ENCODE measurements at regions not wholly inside any gene's neighbourhood (a gene's known extent, or its start where the extent isn't known, plus 50 kb on each side); places are given as distances from the start of the nearest gene placed in this dataset.
"Not testable (repeated sequence)": the region's sequence is repeated elsewhere in the genome, so short reads cannot be mapped to it uniquely, and the experiment has no call there.

DNA sequence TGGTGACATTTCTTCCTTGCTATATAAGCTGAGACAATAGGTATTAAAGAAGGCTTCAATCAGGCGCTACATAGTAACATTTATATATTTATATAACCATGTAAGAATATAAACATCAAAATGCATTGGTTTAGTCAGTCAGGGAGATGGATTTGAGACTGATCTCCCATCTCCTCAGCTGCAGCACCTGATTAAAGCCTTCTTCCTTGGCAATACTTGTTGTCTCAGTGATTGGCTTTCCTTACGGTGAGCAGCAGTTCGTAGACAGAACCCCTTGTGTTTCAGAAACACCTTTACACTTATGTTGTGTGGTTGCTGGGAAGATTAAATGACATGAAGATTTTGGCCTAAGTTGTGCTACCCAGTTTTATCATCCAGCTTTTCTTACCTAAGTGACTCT, 323.3 kb upstream of the DUSP10 start:
- no peak for DNase-seq (ENCODE audit: low read depth)

DNA sequence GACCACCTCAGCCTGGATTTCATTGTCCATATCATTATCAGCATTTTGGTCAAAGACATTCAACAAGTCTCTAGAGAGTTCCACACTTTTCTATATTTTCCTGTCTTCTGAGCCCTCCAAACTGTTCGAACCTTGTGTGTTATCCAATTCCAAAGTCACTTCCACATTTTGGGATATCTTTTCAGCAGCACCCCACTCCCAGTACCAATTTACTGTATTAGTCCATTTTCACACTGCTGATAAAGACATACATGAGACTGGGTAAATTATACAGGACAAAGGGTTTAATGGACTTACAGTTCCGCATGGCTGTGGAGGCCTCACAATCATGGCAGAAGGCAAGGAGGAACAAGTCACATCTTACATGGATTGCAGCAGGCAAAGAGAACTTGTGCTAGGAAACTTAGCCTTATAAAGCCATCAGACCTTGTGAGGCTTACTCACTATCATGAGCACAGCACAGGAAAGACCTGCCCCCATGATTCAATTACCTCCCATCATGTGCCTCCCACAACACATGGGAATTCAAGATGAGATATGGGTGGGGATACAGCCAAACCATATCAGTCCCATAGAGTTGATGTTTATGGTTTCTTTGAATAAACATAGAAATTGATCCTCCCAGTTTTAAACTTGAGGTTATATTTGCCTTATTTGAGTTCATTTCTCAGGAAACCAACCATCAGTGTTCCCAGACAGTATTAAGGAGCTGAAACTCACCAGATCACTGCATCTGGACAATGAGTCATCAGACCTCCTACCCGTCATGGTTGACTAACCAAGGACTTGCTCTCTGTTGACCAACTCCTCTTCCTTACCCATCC, 322.7 kb upstream of the DUSP10 start:
- peak; percentile 73 for DNase-seq (ENCODE audit: low read depth)

DNA sequence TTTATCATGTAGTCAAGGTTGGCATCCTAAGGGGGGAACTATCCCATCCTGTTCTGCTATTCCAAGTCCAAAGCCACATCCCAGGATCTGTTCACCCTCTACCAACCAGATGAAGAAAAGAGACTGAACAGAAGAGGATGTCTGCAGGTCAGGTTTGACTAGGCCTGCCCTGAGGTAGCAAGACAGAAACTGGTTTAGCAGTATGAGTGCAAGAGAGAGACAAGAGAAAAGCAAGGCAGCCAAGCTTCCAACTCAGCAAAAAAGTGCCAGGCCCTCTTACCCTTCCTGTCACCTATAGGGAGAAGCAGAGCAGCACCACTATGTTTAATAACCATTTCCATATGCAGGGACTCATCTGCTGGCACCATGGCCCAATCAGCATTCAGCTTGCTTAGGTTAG, 320.8 kb upstream of the DUSP10 start:
- no peak for DNase-seq (ENCODE audit: low read depth)

DNA sequence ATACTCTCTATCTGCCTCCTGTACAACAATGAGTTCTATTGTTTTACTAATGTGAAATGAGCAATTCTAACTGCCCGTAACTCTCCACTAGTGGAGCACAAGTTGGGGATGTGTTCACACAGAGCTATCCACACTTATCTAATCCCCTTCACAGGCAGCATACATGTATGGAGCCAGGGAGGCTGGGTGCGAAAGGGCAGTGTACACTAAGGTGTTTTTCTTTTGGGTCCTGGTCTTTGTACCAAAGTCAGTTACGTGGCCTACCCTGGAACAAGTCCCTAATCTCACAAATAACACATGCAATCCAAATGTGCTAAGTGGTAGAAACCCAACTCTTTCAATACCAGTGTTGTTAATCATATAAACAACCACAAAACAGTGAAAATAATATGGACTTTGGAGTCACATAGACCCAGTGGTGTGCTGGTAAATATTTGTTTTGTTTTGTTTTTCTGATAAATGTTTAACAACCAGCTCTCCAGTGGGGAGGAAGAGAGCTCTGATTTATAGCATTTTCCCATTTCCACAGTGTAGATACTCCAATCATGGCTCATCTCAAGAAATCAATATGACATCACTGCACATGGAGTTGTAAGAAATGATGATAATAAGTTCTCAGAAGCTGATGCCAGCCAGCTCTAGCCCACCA, 319.9 kb upstream of the DUSP10 start:
- no peak for DNase-seq (ENCODE audit: low read depth)

DNA sequence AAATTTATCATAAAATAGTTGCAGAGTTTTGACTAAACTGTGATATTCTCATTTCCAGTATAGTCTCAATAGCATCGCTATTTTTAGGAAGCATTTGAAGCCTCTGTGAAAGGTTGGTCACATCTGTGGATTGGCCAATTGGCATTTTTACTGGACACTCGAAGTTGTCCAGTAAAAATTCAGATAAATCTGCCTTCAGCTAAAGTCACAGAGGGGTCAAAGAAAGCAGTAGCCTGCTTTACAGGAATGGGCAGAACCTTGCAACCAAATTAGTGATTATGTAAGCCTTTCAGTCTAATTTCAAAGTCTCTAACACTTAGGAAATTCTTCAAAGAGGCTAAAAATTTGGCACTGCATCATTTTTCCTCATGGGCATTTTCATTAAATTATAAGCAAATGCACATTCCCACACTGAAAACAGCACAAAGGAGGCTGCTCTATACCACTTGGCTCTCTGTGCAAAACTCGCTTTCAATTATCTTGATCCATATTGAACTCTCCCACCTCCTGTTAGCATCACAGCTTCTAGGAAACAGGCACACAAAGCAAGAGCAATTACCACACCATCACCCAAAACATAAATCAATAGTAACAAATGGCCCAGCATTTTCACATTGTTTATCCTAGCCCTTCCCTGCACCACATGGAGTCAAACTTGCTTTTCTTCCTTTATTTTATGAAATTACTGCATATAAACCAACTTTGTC, 318.5 kb upstream of the DUSP10 start:
- DNase-seq (ENCODE audit: low read depth) = no peak

DNA sequence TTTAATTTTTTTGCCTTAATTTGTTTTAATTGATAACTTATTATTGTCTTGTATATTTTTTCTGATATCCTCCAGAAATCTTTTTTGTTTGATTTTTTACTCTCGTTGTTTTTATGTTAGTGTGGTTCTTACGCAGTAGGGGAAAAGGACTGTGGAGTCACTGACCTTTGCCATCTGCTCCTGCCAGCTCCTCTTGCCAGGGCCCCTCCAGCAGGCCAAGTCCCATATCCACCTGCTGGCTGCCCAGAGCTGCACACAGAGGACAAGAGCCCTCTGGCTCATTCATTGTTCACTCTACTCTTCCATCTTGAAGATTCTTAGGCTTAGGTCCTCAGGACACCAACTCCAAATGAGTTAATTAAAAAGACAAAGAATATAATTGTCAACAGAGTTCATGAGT, 316.4 kb upstream of the DUSP10 start:
- no peak for DNase-seq (ENCODE audit: low read depth)

DNA sequence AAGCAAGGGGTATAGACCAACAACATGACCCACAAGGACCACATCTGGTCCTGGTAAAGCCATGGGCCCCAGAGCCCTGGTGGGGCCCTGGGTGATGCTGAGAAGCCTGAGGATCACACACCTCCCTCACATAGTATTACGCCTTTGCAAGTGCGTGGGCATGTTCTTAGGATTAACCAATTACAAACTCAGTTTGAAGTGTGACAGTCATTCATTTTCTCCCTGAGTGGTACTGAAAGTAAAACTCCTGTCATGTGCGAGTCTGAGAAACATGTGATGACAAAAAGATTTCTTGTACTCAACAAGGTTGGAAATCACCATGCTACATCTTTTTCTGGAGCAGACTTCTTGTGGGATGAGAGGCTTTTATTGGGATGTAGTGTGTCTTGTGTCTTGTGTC, 315.3 kb upstream of the DUSP10 start:
- no peak for DNase-seq (ENCODE audit: low read depth)

DNA sequence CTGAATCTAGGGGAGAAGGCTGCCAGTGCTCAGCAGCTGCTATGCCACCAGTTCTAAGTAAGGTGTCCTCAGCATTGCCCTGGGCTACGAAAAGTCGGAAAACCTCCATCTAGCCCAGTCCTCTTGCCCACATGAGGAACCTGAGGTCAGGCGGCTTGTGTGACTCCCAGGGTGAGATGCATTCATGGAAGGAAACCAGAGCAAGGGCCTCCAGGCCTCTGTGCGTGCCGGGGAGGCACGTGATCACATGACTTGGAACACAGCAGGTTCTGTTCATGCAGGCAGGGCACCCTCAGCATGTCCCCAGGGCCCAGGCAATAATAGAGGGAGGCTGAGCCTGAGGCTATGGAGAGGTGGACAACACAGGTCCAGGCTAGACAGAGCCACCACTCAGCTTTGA, 312.5 kb upstream of the DUSP10 start:
- no peak for DNase-seq (ENCODE audit: low read depth)

DNA sequence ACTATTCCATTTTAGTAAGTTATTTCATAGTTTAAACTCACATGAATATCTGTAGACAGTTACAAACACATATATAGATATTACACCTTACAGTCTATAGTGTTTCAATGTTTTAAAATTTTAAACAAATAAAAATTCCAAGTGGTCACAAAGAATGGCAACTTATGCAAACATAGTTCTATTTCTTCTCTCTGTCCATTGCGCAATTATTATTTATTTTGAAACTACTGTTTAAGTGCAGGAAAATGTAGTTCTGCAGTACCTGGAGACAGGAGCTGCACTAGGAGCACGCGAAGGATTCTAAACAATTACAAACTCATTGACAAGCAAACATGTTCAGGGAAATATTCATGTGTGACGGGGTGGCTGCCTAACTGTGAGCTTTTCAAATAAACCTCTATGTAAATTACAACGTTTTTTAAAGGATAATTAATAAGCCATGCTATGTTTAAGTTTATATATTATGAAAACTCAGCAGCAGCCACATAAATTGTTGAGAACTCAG, 312.0 kb upstream of the DUSP10 start:
- no peak for DNase-seq (ENCODE audit: low read depth)

DNA sequence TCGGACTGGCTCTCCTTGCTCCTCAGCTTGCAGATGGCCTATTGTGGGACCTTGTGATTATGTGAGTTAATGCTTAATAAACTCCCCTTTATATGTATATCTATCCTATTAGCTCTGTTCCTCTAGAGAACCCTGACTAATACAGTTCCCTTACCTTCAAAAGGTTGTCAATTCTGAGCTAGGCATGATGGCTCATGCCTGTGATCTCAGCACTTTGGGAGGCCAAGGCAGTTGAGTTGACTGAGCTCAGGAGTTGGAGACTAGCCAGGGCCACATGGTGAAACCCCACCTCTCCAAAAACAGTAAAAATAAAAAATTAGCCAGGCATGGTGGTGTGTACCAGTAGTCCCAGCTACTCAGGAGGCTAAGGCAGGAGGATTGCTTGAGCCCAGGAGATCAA, 309.4 kb upstream of the DUSP10 start:
- not testable (repeated sequence) for DNase-seq (ENCODE audit: low read depth)

DNA sequence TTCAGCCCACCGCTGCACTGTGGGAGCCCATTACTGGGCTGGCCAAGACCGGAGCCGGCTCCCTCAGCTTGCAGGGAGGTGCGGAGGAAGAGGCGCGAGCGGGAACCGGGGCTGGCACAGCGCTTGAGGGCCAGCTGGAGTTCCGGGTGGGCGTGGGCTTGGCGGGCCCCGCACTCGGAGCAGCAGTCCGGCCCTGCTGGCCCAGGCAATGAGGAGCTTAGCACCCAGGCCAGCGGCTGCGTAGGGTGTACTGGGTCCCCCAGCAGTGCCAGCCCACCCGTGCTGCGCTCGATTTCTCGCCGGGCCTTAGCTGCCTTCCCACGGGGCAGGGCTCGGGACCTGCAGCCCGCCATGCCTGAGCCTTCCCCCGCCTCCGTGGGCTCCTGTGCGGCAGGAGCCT, 307.8 kb upstream of the DUSP10 start:
- DNase-seq (ENCODE audit: low read depth) = not testable (repeated sequence)

DNA sequence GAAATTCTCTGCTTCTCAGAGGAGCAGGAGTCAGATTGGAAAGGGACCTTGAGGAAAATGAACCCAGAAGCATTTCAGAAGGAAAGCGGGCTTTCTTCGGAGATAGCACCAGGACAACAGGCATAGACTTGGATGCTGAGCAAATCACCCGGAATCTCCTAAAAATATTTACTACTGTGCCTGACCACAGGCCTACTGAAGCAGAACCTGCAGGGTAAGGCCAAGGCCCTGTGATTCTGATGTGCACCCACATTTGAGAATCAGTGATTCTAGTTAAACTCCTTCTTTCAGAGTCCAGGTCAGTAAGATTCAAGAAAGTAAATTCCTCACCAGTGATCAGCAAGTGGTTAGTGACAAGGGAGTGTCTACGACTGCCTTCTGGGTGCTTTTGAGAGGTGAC, 307.3 kb upstream of the DUSP10 start:
- no peak for DNase-seq (ENCODE audit: low read depth)

DNA sequence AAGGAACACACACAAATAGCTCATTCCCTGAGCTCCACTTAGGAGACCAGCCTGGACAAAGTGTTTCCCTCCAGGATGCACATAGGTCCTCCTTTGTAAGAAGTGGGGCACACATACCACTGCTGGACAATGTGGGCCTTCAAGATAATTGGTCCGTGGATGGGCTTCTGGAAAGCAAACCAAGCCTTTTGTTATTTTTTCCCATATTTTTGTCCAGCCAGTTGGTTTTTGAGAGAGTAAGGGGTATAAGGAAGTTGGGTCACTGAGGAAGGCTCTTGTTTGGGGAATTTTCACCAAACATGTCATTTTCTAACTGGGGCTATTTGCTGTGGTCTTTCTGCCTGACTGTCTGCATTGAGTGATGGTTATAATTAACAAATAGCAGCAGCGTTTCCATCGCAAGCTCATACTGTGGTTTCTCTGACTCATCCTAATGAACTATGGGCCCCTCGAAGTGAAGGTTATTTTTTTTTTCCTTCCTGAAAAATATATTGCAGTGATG, 306.3 kb upstream of the DUSP10 start:
- peak; percentile 43 for DNase-seq (ENCODE audit: low read depth)

DNA sequence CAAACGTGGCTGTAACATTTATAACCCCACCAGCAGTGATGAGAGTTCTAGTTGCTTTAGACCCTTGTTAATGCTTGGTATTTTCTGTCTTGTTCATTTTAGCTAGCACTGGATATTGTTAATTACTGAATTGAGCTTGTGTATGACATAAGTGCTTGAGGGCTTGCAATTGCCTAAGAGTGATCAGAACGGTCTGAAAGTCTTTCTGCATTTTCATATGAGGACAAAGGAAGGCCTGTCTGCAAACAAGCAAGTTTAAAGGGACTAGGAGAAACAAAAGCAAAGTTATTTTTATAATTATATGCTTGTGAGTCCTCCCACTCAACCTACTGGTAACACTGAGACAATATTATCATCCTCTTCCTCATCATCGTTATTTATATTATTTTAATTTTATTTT, 305.5 kb upstream of the DUSP10 start:
- no peak for DNase-seq (ENCODE audit: low read depth)

DNA sequence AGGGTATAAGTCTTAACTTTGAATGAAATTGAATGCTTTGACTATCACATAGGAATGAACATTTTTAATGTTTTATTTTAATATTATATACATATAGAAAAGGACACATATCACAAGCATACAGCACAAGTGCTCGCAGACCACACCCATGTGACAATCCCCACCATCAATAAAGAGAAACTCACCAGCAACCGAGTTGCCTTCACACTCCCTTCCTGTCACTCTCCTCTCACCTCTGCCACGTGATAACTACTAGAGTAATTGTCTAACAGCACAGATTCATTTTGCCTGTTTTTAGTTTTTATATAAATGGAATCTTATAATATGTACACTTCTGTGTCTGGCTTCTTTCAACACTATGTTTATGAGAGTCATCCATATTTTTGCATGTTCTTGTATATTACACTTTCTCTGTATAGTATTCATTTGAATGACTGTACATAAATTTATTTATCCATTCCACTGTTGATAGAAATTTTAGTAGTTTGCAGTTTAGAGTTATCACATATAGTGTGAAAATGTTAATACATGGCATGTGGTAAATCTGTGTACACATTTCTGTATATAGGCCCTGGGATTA, 304.9 kb upstream of the DUSP10 start:
- DNase-seq (ENCODE audit: low read depth) = no peak

DNA sequence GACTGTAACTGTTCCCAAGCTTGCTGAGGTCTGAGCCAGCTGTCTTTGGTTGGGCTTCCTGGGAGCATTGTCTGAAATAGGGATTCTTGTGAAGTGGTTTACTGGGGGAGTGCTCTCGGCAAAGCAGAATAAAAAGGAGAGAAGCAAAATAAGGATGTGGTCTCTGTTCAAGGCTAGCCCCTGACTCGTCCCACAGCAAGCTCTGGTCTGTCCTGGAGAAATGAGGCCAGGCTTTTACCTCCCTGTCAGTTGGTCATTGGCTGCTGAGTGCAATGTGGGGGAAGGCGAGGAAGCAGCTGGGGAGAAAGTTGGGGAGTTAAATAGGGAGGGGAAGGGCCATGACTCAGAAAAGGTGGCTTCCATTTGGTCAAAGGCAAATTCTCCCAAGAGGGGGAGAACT, 303.9 kb upstream of the DUSP10 start:
- DNase-seq (ENCODE audit: low read depth) = no peak

DNA sequence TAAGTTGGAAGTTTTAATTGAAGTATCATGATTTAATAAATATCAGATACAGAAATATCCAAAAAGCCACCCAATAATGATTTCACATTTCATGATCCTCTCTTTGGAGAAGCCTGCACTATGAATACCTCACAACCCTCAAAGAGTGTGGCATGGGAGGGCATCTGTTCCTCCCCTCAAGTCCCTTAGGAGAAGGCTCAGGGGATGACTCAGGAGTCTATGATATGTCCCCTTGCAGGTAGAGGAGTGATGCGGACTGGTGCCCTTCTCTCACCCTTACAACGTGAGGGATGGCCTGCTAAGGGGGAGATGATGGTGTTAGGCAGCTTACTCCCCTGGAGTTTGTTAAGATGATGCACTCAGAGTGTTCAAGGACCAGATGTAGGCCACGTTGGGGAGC, 303.3 kb upstream of the DUSP10 start:
- DNase-seq (ENCODE audit: low read depth) = no peak

DNA sequence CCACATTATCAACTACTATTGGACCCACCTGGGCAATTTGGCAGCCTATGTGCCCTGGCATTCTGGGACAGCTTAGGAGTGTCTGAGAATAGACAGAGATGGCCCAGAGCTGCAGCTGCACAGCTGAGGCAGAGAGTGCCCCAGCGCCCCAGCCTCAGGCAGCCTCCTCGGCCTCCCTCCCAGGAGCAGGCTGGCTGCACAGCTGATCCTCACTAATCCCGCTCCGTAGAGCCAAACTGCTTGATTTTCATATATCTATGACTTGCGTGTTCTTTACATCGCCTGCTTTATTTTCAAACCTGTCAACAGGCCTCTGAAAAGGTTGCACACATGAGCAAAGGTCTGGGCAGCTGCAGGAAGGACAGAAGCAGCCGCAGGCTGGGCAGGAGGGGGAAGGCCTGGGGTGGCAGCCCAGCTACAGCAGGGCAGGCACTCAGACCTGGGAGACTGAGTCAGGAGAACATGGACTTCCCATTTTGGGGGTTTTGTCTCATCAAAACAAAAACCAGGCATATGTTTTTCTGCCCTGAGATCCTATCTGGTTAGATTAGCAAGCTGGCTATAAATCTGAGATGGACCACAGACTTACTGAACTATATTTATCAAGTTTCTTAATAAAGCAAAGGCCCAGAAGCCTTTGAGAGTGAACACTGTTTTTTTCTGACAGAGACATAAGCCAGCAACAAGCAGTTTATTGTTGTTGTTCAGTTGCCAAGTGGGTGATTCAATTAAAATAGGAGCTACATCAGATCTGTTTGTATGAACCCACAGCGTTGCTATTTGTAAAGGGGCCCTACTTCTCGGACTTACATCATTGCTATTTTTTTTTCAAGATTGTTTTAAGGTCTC, 301.8 kb upstream of the DUSP10 start:
- no peak for DNase-seq (ENCODE audit: low read depth)

DNA sequence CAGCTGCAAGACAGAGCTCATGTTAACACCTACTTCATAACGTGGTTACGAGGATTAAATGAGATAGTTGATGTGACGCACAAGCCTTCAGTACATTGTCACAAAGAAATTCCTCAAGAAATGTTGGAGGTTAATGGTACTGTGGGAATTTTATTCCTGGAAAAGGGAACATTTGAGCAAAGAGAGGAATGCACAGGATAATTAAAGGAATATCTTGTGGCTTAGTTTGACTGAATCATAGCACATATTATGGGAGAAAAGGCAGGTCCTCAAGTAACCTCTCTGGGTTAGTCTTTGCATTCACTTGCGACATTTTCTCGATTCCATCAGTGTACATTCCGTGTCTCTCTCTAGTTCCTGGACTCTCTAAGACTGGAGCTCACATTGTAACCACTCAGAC, 300.2 kb upstream of the DUSP10 start:
- no peak for DNase-seq (ENCODE audit: low read depth)

DNA sequence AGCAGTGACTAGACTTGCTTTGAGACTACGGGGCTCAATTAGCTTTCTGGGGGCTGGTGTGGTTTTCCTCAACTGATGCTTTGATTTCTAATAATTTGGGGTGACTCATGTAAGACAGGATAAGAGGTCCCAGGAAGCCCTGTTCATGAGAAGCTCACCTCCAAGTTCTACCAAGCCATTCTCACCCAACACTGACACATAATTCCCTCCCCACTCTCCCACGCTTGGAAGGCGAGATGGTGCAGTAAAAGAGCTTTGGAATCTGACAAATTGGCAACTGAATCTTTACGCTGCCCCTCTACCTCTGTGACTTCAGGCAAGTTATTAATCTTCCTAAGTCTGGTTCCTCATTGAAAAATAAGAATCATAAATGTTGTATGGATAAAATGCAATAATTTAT, 299.1 kb upstream of the DUSP10 start:
- DNase-seq (ENCODE audit: low read depth) = no peak

DNA sequence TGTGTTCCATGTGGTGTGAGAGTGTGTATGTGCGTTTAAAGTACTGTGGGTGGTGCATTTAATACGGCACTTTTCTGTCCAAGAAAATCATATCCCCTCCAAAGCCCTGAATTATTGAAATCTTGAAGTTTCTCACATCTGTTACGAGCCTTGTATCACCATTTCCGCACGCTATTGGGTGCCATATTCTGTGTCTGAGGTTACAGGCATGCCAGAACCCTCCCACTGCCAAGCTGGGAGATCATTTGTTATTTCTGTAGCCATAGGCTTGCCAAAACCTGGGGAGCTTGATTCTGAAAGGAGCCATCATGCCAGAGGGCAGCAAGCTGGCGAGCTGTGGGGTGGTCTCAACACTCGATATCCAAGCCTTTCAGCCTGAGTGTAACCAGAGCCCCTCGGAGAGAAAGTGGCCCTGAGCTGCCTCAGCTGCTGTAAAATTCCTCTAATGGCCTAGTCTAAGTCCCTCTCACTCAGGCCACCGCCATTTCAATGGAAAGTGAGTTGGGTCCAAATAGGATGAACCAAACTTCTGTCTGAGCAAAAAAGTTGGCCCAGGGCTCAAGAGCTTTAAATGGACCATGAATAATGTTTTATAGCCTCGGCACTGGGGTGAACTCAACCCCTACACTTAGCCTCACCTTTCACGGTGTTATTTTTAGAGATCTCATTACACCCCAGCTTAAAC, 298.4 kb upstream of the DUSP10 start:
- DNase-seq (ENCODE audit: low read depth) = no peak

All from HS-5 (cell line).